BE2C (cell line): ENCODE measurements at regions not wholly inside any gene's neighbourhood (a gene's known extent, or its start where the extent isn't known, plus 50 kb on each side); places are given as distances from the start of the nearest gene placed in this dataset.

ENCODE experiments used
- DNase-seq: peaks from one replicate; pipeline ENCODE4 v3.0.0-alpha.2; 2020
- H3K27me3 ChIP-seq: fragments of 250-450 bp; sonication (Bioruptor Pico); 2 replicates; pipeline ENCODE4 v1.5.1; 2020; ENCODE audit warnings: mild to moderate bottlenecking
- H3K36me3 ChIP-seq: fragments of 250-450 bp; sonication (Bioruptor Pico); 2 replicates; pipeline ENCODE4 v1.5.1; 2020; ENCODE audit warnings: mild to moderate bottlenecking
- H3K4me1 ChIP-seq: fragments of 250-450 bp; sonication (Bioruptor Pico); 2 replicates; pipeline ENCODE4 v1.5.1; 2020
- H3K4me3 ChIP-seq: 2 replicates; pipeline ENCODE4 v1.5.1; 2011; ENCODE audit warnings: low read depth, low read length
- H3K9me3 ChIP-seq: fragments of 250-450 bp; sonication (Bioruptor Pico); 2 replicates; pipeline ENCODE4 v1.5.1; 2020
- TF ChIP-seq, protein P1 (sequence below): IDR thresholded peaks from 2 replicates; pipeline ENCODE4 v1.5.1; 2012; ENCODE audit warnings: mild to moderate bottlenecking, low read depth, low read length

DNA sequence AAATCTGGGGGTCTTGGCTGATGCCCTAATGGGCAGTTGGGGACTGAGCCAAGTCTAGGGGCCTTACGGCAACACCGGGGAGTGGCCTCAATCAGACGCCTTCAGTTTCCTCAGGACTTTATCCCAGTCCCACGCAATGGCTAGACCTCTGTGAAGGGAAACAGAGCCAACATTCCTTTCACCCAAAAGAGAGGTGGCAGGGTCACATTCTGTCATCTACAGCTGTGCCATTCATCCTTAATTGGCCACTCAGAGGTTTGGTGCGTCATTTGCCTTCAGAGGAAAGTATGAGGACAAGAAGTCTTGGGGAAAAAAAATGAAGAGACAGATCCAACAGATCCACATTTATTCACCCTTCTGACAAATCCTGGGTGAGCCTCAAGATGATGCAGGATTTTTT lies 166.9 kb upstream of the AVPR1A start:
- Histone ChIP-seq H3K36me3 (no peaks in the 10 kb centered on the region), H3K4me3 (no peak overlapping the region), H3K4me1 (no peaks in the 10 kb centered on the region), H3K9me3 (no peaks in the 10 kb centered on the region; the same call in 1 of the 2 replicates), H3K27me3 (0 out of 2 replicates have a peak, but pooled peaks cover 3% of the 10 kb centered on the region)
- DNase-seq = no peak
- TF ChIP-seq, protein P1, sequence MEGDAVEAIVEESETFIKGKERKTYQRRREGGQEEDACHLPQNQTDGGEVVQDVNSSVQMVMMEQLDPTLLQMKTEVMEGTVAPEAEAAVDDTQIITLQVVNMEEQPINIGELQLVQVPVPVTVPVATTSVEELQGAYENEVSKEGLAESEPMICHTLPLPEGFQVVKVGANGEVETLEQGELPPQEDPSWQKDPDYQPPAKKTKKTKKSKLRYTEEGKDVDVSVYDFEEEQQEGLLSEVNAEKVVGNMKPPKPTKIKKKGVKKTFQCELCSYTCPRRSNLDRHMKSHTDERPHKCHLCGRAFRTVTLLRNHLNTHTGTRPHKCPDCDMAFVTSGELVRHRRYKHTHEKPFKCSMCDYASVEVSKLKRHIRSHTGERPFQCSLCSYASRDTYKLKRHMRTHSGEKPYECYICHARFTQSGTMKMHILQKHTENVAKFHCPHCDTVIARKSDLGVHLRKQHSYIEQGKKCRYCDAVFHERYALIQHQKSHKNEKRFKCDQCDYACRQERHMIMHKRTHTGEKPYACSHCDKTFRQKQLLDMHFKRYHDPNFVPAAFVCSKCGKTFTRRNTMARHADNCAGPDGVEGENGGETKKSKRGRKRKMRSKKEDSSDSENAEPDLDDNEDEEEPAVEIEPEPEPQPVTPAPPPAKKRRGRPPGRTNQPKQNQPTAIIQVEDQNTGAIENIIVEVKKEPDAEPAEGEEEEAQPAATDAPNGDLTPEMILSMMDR = no peak

DNA sequence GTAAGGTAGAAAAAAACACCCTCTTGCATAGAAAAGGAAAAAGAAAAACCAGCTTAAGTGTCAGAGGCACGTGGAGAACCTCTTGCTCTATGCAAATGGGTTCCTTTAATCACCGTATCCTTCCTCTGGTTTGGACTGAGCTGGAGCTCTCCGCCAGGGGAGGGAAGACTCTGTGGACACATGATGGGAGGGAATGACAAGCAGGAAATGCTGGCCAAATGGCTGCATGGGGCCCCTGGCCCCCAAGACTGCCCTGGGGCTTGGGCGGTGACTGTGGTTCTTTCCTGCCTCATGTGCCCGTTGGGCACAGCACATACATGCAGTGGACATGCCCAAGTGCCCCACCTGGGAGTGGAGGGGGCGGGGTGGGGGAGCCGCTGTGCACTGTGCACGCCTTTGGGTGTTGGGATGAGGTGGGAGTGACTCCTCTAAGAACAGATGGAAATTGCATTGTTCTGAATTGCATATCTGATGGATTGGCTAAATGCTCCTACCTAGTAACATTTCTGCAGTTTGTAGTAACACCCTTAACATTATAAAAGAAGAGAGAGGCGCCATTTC lies 166.4 kb upstream of the AVPR1A start:
- TF ChIP-seq, protein P1 = no peak
- Histone ChIP-seq H3K4me3 (no peak overlapping the region), H3K9me3 (no peaks in the 10 kb centered on the region; the same call in 1 of the 2 replicates), H3K27me3 (0 out of 2 replicates have a peak, but pooled peaks cover 3% of the 10 kb centered on the region), H3K4me1 (no peaks in the 10 kb centered on the region), H3K36me3 (no peaks in the 10 kb centered on the region)
- no peak for DNase-seq

DNA sequence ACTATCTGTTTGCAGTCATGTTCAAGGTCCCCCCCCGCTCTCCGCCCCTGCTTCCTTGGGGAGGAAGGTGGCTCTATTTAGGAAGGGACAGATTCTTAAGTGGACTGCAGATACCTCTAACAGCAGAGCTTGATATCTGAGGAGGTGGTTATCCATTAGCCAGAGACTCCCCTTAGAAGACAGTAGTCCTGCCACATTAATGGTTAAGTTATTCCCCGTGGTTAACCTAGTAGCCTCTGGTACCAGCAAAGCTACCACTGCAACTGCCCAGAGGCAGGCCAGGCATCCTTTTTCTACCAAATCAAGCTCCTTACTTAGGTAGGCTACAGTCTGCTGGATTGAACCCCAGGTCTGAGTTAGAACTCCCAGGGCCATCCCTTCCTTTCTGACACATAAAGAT lies 162.1 kb upstream of the AVPR1A start:
- H3K4me3 ChIP-seq = no peak overlapping the region
- H3K36me3 ChIP-seq = no peaks in the 10 kb centered on the region
- H3K27me3 ChIP-seq = no peaks in the 10 kb centered on the region
- H3K4me1 ChIP-seq = no peaks in the 10 kb centered on the region
- no peak for DNase-seq
- H3K9me3 ChIP-seq = no peaks in the 10 kb centered on the region
- TF ChIP-seq, protein P1 = no peak

DNA sequence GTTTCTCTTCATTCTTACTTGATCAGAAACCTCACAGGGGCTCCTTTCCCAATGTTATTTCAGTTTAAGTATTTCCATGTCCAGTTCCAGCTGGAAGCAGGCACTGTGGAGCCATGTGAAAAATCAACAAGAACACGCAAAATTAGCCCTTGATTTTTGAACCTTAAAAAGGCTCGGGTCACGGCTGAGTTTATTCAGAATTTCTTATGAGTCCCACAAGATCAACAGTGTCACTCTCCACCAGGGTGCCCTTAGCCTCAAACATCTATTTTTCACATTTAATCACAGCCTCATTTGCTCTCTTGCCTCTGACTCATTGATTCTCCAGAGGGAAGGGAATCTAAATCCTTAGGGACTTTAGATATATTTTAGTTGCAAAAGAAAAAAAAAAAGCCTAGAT lies 157.7 kb upstream of the AVPR1A start:
- TF ChIP-seq, protein P1 = no peak
- H3K27me3 ChIP-seq = peaks cover 5% of the 10 kb centered on the region; the same call in 1 of the 2 replicates

DNA sequence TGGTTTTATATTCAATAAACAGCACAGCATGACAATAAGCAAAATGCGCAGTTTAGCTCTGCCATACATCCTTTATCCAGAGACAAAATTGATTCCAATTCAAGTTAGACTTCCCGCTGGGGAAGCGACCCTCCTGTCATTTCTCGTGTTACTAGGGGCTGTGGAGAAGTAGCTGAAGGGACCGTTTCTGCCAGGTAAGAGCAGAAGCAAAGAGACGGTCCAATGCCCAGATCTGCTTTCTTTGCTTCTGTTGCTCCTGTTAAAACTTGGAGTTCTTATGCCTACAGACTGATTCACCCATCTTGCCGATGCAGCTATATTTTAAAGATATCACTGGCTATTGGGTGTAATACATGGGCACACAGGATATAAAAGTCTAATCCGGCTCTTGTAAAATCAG lies 156.8 kb upstream of the AVPR1A start:
- H3K36me3 ChIP-seq = no peaks in the 10 kb centered on the region
- no peak for DNase-seq
- H3K27me3 ChIP-seq = peaks cover 5% of the 10 kb centered on the region; the same call in 1 of the 2 replicates
- no peaks in the 10 kb centered on the region for H3K4me1 ChIP-seq
- TF ChIP-seq, protein P1 = no peak
- no peaks in the 10 kb centered on the region for H3K9me3 ChIP-seq
- no peak overlapping the region for H3K4me3 ChIP-seq

More for the DNA sequence above, 157.7 kb upstream of the AVPR1A start:
- DNase-seq = no peak
- no peaks in the 10 kb centered on the region for H3K4me1 ChIP-seq
- no peaks in the 10 kb centered on the region for H3K36me3 ChIP-seq
- H3K9me3 ChIP-seq = no peaks in the 10 kb centered on the region
- H3K4me3 ChIP-seq = no peak overlapping the region
